ENCODE measurements at regions not wholly inside any gene's neighbourhood (a gene's known extent, or its start where the extent isn't known, plus 50 kb on each side); places are given as distances from the start of the nearest gene placed in this dataset.

GRCh38 chr5:171575808-171576207, 156.4 kb downstream of the FGF18 start:
- no peak overlapping the region for H3K27ac ChIP-seq
- H3K9me3 ChIP-seq: peaks cover 0 to 2% (median 0%) of the 10 kb centered on the region in 3 donors
- H3K4me3 ChIP-seq: no peak overlapping the region
- TF ChIP-seq, protein P1, sequence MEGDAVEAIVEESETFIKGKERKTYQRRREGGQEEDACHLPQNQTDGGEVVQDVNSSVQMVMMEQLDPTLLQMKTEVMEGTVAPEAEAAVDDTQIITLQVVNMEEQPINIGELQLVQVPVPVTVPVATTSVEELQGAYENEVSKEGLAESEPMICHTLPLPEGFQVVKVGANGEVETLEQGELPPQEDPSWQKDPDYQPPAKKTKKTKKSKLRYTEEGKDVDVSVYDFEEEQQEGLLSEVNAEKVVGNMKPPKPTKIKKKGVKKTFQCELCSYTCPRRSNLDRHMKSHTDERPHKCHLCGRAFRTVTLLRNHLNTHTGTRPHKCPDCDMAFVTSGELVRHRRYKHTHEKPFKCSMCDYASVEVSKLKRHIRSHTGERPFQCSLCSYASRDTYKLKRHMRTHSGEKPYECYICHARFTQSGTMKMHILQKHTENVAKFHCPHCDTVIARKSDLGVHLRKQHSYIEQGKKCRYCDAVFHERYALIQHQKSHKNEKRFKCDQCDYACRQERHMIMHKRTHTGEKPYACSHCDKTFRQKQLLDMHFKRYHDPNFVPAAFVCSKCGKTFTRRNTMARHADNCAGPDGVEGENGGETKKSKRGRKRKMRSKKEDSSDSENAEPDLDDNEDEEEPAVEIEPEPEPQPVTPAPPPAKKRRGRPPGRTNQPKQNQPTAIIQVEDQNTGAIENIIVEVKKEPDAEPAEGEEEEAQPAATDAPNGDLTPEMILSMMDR (IDR thresholded peaks at IDR 0.05): no peak
- H3K4me1 ChIP-seq: peaks cover 0 to 3% (median 0%) of the 10 kb centered on the region in 4 donors
- intact Hi-C loops (cut with DNase I; ENCODE audit: low total_unique reads): no loop called here
- DNase-seq: no peak
- no peaks in the 10 kb centered on the region for H3K36me3 ChIP-seq
- H3K27me3 ChIP-seq: no peaks in the 10 kb centered on the region

DNA sequence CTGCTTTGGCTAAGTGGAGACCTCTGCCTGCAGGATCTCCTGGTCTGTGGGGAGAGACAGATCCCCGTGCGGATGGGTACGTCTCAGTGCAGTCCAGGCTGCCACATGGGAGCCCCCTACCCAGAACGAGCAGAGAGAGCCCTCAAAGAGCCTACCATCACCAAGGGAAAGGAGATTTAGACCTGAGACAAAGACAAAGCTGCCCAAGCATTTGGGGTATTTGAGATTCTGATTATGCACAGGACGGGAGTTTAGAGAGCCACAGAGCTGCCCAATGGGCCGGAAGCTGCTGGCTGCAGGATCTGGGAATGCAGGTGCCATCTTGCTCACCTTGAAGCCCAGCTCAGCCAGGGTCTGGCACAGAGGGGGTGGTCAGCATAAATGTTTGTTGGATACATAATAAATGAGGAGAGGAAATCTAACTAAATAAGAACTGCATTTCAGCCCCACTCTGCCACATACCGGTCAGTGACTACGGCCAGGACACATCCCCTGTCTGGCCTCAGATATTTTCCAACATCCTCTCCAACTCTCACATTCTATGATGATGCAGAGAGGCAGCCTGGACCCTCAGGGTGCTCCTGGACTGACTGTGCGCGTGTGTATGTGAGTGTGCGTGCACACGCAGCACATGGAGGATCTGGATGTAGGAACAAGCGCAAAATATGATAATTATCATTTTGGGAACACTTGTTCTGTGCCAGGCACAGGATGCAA, 157.8 kb downstream of the FGF18 start:
- no peak for DNase-seq
- Histone ChIP-seq H3K27me3 (peaks cover 0 to 2% of the 10 kb centered on the region in 2 donors), H3K27ac (no peak overlapping the region), H3K9me3 (no peaks in the 10 kb centered on the region), H3K4me1 (peaks cover 0 to 3% (median 0%) of the 10 kb centered on the region in 4 donors), H3K36me3 (no peaks in the 10 kb centered on the region), H3K4me3 (no peak overlapping the region)
- TF ChIP-seq, protein P1 (IDR thresholded peaks at IDR 0.05): no peak
- intact Hi-C loops (cut with DNase I; ENCODE audit: low total_unique reads): no loop called here

DNA sequence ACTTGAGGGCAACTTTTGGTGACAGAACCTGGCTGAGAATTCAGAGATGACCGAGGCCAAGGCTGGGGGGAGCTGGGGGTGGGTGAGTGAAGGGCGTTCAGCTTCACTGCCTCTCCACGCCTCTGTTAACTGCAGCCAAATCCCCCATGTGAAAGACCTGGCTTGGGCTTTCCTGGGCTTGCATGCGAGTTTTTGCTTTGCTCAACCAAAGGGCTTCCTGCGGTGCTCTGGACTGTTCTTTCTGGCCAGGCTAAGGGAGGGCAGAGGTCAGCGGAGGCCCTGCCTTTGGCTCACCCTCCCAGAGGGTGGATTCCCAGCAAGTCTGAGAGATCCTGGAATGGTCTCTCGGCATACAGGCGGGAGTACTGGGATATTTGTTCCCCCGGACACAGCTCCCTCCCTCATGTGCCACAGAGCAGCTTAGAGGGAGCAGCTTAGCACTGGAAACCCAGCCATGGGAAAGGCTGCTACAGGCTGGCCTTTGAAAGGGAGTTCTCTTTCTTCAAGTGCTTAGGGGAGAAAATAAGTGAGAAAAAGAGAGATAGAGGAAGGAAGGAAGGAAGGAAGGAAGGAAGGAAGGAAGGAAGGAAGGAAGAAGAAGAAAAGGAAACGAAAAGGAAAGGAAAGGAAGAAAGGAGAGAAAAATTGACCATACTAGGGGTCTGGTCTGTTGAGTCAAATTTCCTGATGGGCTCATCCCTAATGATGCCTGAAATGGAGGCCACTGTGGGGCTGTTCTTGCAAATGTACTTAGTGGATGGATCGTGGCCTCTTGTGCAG, 158.8 kb downstream of the FGF18 start:
- no peak overlapping the region for H3K4me3 ChIP-seq
- DNase-seq: peak; percentile 60 to 73
- peaks cover 0 to 2% of the 10 kb centered on the region in 2 donors for H3K27me3 ChIP-seq
- H3K36me3 ChIP-seq: no peaks in the 10 kb centered on the region
- no peaks in the 10 kb centered on the region for H3K9me3 ChIP-seq
- peaks cover 0 to 3% (median 0%) of the 10 kb centered on the region in 4 donors for H3K4me1 ChIP-seq
- H3K27ac ChIP-seq: no peak overlapping the region
- TF ChIP-seq, protein P1 (IDR thresholded peaks at IDR 0.05): no peak
- intact Hi-C loops (cut with DNase I; ENCODE audit: low total_unique reads): no loop called here

DNA sequence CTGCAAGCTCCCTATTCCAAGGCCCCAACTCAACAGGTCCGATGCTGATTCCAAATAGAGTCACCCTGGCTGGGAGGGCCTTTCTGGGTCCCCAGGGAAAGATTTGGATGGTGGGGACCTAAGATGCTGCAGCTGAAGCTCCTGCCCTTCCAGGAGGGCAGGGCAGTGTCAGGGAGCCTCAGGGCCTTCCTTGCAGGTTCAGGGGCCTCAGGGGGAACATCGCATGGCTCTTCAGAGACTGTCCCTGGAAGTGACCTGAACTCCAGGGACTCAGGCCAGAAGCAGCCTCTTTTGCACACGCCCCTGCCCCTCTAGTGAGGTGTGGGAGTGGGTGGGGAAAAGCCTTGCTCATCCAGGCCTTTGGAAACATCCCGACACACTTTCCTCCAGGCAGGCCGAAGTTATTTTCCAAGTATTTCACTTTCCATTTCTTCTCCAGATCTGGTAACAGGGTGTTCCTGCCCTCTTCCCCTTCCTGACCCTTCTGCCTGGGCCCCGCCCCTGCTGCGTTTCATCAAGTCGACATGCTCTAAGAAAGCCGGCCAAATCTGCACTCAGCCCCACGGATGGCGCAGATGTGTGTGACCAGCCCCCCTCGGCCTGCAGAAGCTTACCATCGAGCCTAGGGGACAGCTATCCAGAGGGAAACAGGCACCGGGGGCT, 159.5 kb downstream of the FGF18 start:
- H3K4me1 ChIP-seq: peaks cover 0 to 3% (median 0%) of the 10 kb centered on the region in 4 donors
- no peaks in the 10 kb centered on the region for H3K36me3 ChIP-seq
- TF ChIP-seq, protein P1 (IDR thresholded peaks at IDR 0.05): no peak
- DNase-seq: peak in 1 of 2 donors; percentile 60
- H3K4me3 ChIP-seq: no peak overlapping the region
- intact Hi-C loops (cut with DNase I; ENCODE audit: low total_unique reads): no loop called here
- H3K9me3 ChIP-seq: no peaks in the 10 kb centered on the region
- H3K27ac ChIP-seq: no peak overlapping the region
- peaks cover 0 to 2% of the 10 kb centered on the region in 2 donors for H3K27me3 ChIP-seq

- no peaks in the 10 kb centered on the region for H3K36me3 ChIP-seq
- intact Hi-C loops (cut with DNase I; ENCODE audit: low total_unique reads): no loop called here
- no peak overlapping the region for H3K27ac ChIP-seq
- DNase-seq: no peak
- no peak overlapping the region for H3K4me3 ChIP-seq
- H3K4me1 ChIP-seq: peaks cover 0 to 3% (median 0%) of the 10 kb centered on the region in 4 donors
- H3K9me3 ChIP-seq: no peaks in the 10 kb centered on the region
- TF ChIP-seq, protein P1 (IDR thresholded peaks at IDR 0.05): no peak
- peaks cover 0 to 2% of the 10 kb centered on the region in 2 donors for H3K27me3 ChIP-seq
These were observed 160.5 kb downstream of the FGF18 start for GRCh38 chr5:171579976-171580411.

All from tibial artery (tissue), 4 donors.